ENCODE measurements at regions not wholly inside any gene's neighbourhood (a gene's known extent, or its start where the extent isn't known, plus 50 kb on each side); places are given as distances from the start of the nearest gene placed in this dataset.

DNA sequence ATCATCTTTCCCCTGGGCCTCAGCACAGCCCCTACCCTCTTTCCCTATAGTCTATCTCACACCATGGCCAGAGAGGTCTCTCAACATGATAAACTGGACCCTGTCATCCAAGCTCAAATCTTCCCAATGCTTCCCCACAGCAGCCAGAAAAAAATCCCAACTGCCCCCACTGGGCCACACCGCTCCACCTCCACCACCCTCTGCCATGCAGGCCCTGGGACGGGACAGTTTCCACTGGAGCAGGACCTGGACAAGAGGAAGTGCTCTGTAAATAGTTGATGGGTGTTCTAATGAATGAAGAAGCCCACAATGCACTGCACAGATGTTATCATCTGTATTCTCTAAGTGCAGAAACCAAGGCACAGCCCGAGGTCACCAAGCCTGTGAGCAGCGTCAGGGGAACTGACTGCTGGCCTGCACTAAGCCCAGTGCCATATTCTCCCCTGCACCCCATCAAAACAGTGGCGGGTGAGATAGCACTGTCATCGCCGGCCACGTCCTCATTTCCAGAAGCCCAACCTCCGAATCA is 161.1 kb downstream of the NUP210 start:
- TF ChIP-seq POLR2AphosphoS5 (IDR thresholded peaks at IDR 0.05), result no peak
- TF ChIP-seq, protein P1, sequence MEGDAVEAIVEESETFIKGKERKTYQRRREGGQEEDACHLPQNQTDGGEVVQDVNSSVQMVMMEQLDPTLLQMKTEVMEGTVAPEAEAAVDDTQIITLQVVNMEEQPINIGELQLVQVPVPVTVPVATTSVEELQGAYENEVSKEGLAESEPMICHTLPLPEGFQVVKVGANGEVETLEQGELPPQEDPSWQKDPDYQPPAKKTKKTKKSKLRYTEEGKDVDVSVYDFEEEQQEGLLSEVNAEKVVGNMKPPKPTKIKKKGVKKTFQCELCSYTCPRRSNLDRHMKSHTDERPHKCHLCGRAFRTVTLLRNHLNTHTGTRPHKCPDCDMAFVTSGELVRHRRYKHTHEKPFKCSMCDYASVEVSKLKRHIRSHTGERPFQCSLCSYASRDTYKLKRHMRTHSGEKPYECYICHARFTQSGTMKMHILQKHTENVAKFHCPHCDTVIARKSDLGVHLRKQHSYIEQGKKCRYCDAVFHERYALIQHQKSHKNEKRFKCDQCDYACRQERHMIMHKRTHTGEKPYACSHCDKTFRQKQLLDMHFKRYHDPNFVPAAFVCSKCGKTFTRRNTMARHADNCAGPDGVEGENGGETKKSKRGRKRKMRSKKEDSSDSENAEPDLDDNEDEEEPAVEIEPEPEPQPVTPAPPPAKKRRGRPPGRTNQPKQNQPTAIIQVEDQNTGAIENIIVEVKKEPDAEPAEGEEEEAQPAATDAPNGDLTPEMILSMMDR (IDR thresholded peaks at IDR 0.05), result no peak
- no peak for TF ChIP-seq POLR2A (IDR thresholded peaks at IDR 0.05)

All from stomach (tissue), 4 donors.